Prostate gland (tissue), 2 donors: ENCODE measurements at regions not wholly inside any gene's neighbourhood (a gene's known extent, or its start where the extent isn't known, plus 50 kb on each side); places are given as distances from the start of the nearest gene placed in this dataset.

Experiments used
- POLR2AphosphoS5 ChIP-seq: sonication (generic); formaldehyde crosslinking; IDR thresholded peaks from one replicate; pipeline ENCODE4 v1.6.1; 2017; ENCODE audit warnings: antibody characterized with exemption
- TF ChIP-seq, protein P1 (sequence below), 4 experiments: fragments of 200-600 bp in 2 of 4; fragments of 450-650 bp in 2 of 4; sonication (generic) in 2 of 4; IDR thresholded peaks; 1 replicate in 3 of 4; 2 replicates in 1 of 4; pipeline ENCODE4 v1.5.1; 2016 to 2019; ENCODE audit warnings: antibody characterized with exemption in 4 of 4, mild to moderate bottlenecking in 2 of 4, moderate library complexity in 2 of 4

DNA sequence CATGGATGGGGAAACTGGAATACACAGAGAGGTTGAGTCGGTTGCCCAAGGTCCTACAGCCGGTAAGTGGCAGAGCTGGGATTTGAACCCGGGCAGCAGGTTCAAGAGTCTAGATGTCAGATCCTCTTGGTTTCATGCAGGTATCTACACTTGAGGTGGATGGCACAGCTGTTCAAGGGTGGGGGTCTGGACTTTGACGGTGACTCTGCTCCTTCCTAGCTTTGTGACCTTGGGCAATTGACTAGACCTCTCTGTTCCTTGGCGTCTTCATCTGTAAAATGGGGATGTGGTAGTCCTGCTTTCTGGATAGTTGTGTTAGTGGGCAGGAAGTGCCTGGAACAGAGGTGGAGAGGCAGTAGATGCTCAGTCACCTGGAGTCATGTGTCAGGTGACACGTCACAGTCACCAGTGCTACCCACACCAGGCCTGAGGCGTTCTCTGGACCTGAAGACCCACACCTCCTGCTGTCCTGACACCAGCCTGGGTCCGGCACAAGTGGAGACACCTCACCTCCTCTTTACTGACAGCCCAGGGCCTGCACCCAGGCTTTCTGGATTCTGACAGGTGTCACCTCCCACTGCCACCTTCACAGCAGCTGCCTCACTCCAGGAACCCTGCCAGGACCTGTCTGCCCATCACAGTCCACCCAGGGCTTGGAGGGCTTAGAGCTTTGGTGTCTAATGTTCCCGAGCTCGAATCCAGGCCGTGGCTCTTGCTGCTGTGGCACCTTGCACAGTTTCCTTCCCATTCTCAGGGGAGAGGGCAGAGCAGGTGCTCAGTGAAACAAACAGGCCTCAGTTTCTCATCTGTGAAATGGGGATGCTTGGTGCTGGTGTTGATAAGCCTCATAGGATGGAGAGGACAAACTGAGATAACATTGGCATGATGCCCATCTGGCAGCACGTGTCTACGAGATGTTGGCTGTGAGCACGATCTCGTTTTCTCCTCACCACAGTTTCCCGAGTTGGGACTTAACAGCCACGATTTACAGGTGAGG is 83.2 kb upstream of the RUNX3 start:
- TF ChIP-seq, protein P1, sequence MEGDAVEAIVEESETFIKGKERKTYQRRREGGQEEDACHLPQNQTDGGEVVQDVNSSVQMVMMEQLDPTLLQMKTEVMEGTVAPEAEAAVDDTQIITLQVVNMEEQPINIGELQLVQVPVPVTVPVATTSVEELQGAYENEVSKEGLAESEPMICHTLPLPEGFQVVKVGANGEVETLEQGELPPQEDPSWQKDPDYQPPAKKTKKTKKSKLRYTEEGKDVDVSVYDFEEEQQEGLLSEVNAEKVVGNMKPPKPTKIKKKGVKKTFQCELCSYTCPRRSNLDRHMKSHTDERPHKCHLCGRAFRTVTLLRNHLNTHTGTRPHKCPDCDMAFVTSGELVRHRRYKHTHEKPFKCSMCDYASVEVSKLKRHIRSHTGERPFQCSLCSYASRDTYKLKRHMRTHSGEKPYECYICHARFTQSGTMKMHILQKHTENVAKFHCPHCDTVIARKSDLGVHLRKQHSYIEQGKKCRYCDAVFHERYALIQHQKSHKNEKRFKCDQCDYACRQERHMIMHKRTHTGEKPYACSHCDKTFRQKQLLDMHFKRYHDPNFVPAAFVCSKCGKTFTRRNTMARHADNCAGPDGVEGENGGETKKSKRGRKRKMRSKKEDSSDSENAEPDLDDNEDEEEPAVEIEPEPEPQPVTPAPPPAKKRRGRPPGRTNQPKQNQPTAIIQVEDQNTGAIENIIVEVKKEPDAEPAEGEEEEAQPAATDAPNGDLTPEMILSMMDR (IDR thresholded peaks at IDR 0.05) = no peak
- TF ChIP-seq POLR2AphosphoS5 = no peak
